Osteoblast (primary cell): ENCODE measurements at regions not wholly inside any gene's neighbourhood (a gene's known extent, or its start where the extent isn't known, plus 50 kb on each side); places are given as distances from the start of the nearest gene placed in this dataset.

ENCODE experiments used
- DNase-seq: peaks from one replicate; pipeline ENCODE4 v3.0.0; 2011; ENCODE audit warnings: low spot score, mixed read lengths; ENCODE audit not compliant: insufficient read length; ENCODE audit errors: missing footprints
- H2AFZ ChIP-seq: 2 replicates; pipeline ENCODE4 v1.6.0; 2011; ENCODE audit warnings: mild to moderate bottlenecking, low read length
- H3K27ac ChIP-seq: 2 replicates; pipeline ENCODE4 v1.5.1; 2011; ENCODE audit warnings: mild to moderate bottlenecking, low read depth, low read length, moderate library complexity
- H3K27me3 ChIP-seq: 2 replicates; pipeline ENCODE4 v1.6.0; 2012; ENCODE audit warnings: mild to moderate bottlenecking, control low read depth, inconsistent platforms, low read length, moderate library complexity; ENCODE audit not compliant: insufficient read depth
- H3K36me3 ChIP-seq: 2 replicates; pipeline ENCODE4 v1.5.1; 2011; ENCODE audit warnings: mild to moderate bottlenecking, low read length, control low read depth, moderate library complexity; ENCODE audit not compliant: insufficient read depth
- H3K4me1 ChIP-seq: 2 replicates; pipeline ENCODE4 v1.5.1; 2011; ENCODE audit warnings: mild to moderate bottlenecking, low read length, control low read depth, moderate library complexity; ENCODE audit not compliant: insufficient read depth
- H3K4me2 ChIP-seq: 2 replicates; pipeline ENCODE4 v1.6.0; 2011; ENCODE audit warnings: mild to moderate bottlenecking, low read length; ENCODE audit not compliant: insufficient read depth
- H3K4me3 ChIP-seq: fragments of 200-600 bp; sonication (generic); 3 replicates; pipeline ENCODE4 v1.5.1; 2012; ENCODE audit warnings: mild to moderate bottlenecking, low read length, inconsistent platforms; ENCODE audit not compliant: insufficient read depth
- H3K79me2 ChIP-seq: 2 replicates; pipeline ENCODE4 v1.6.0; 2012; ENCODE audit warnings: mild to moderate bottlenecking, low read length, control low read depth, inconsistent platforms; ENCODE audit not compliant: insufficient read depth
- H3K9me3 ChIP-seq: 2 replicates; pipeline ENCODE4 v1.5.1; 2011; ENCODE audit warnings: low read depth, low read length, control low read depth
- H4K20me1 ChIP-seq: 2 replicates; pipeline ENCODE4 v1.6.0; 2012; ENCODE audit warnings: mild to moderate bottlenecking, low read length, control low read depth; ENCODE audit not compliant: insufficient read depth
- TF ChIP-seq, protein P1 (sequence below): IDR thresholded peaks from 2 replicates; pipeline ENCODE4 v1.5.1; 2011; ENCODE audit warnings: mild to moderate bottlenecking, low read depth, low read length, moderate library complexity; ENCODE audit errors: extremely low read depth

DNA sequence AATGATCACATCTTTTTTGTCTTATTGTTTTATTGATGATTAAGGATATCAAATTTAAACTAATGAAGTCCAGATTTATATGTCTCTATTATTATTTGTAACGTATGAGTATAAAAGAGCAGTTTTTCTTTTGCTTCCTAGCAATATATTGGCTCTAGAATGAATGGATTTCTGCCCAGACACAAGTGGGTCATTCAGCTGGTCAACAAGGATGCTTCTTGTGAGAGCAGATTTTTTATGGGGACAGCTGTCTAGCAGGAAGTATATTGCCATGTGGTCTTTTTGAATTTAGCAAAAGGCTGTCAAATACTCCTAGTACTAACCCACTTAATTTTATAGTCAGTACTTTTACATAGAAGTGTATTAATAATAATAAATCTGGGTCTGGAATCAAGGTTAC, 1071.1 kb upstream of the FLRT2 start:
- Histone ChIP-seq H3K4me1 (no peaks in the 10 kb centered on the region), H3K79me2 (no peaks in the 10 kb centered on the region), H3K4me2 (no peak overlapping the region), H3K4me3 (no peak overlapping the region), H3K27me3 (no peaks in the 10 kb centered on the region), H3K36me3 (no peaks in the 10 kb centered on the region), H2AFZ (no peak overlapping the region), H3K9me3 (peaks cover 2% of the 10 kb centered on the region), H4K20me1 (no peaks in the 10 kb centered on the region), H3K27ac (no peak overlapping the region)
- DNase-seq, result no peak
- TF ChIP-seq, protein P1, sequence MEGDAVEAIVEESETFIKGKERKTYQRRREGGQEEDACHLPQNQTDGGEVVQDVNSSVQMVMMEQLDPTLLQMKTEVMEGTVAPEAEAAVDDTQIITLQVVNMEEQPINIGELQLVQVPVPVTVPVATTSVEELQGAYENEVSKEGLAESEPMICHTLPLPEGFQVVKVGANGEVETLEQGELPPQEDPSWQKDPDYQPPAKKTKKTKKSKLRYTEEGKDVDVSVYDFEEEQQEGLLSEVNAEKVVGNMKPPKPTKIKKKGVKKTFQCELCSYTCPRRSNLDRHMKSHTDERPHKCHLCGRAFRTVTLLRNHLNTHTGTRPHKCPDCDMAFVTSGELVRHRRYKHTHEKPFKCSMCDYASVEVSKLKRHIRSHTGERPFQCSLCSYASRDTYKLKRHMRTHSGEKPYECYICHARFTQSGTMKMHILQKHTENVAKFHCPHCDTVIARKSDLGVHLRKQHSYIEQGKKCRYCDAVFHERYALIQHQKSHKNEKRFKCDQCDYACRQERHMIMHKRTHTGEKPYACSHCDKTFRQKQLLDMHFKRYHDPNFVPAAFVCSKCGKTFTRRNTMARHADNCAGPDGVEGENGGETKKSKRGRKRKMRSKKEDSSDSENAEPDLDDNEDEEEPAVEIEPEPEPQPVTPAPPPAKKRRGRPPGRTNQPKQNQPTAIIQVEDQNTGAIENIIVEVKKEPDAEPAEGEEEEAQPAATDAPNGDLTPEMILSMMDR, result no peak

DNA sequence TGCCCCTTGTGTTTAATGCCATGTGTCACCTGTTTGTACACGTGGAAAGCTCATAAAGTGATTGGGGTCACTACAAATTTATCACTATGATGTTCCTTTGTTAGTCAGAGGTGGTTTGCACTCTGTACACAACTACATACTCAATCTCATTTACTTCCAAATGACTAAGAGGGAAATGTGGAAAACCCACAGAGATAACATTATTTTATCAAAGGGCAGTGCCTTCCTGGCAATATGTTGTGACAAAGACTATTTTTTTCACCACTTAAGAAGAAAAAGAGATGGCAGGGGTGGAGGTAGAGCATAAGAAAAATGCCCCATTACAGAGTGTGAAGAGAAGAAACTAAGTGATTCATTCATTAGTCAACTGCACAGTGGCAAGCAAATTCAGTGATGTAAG, 1064.1 kb upstream of the FLRT2 start:
- no peak overlapping the region for H3K4me2 ChIP-seq
- H3K27ac ChIP-seq, result no peak overlapping the region
- no peak overlapping the region for H3K4me3 ChIP-seq
- H3K4me1 ChIP-seq, result no peaks in the 10 kb centered on the region
- no peak overlapping the region for H2AFZ ChIP-seq
- H4K20me1 ChIP-seq, result no peaks in the 10 kb centered on the region
- no peaks in the 10 kb centered on the region for H3K27me3 ChIP-seq
- no peaks in the 10 kb centered on the region for H3K79me2 ChIP-seq
- no peaks in the 10 kb centered on the region for H3K36me3 ChIP-seq
- no peaks in the 10 kb centered on the region for H3K9me3 ChIP-seq
- DNase-seq, result no peak
- TF ChIP-seq, protein P1, result no peak

DNA sequence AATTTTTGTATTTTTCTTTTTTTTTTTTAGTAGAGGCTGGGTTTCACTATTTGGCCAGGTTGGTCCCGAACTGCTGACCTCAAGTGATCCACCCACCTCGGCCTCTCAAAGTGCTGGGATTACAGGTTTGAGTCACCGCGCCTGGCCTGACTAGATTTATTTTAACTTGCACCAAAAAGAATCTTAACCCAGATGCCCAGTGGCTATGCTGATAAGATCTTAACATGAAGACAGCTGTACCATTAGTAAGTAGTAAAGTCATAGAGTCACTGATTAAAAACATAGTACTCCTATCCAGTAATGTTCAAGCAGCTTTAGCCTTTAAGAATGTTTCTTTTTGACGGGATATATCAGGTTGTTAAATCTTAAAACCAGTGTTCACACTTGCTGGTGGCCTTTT, 1061.8 kb upstream of the FLRT2 start:
- DNase-seq, result no peak

DNA sequence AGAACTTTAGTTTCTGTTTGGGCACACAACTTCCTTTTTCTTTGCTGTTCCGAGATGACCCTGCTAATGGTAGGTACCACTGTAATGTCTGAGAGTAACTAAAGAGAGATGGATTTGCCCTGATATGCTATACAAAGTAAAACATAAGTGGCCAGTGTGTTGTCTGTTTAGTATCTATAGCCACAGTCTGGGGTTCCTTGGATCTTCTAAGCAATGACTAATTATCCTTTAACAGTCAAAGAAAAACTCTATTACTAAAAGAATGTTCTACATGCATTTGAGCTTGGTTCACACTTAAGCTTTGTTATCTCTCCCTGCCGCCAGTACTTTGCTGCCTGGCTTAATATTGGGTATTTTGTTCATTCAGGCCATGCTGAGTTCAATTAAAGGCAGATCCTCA, 1051.9 kb upstream of the FLRT2 start:
- H3K79me2 ChIP-seq, result no peaks in the 10 kb centered on the region
- H3K4me2 ChIP-seq, result no peak overlapping the region
- no peaks in the 10 kb centered on the region for H3K36me3 ChIP-seq
- no peaks in the 10 kb centered on the region for H3K27me3 ChIP-seq
- no peak overlapping the region for H3K4me3 ChIP-seq
- H2AFZ ChIP-seq, result no peak overlapping the region
- TF ChIP-seq, protein P1, result no peak
- H3K4me1 ChIP-seq, result no peaks in the 10 kb centered on the region
- DNase-seq, result no peak
- no peaks in the 10 kb centered on the region for H4K20me1 ChIP-seq
- H3K9me3 ChIP-seq, result no peaks in the 10 kb centered on the region
- no peak overlapping the region for H3K27ac ChIP-seq

More for the DNA sequence above, 1061.8 kb upstream of the FLRT2 start:
- H2AFZ ChIP-seq, result no peak overlapping the region
- H3K27me3 ChIP-seq, result no peaks in the 10 kb centered on the region
- no peaks in the 10 kb centered on the region for H3K79me2 ChIP-seq
- no peaks in the 10 kb centered on the region for H3K36me3 ChIP-seq
- H4K20me1 ChIP-seq, result no peaks in the 10 kb centered on the region
- H3K4me1 ChIP-seq, result no peaks in the 10 kb centered on the region
- H3K4me3 ChIP-seq, result no peak overlapping the region
- H3K9me3 ChIP-seq, result no peaks in the 10 kb centered on the region
- no peak overlapping the region for H3K4me2 ChIP-seq
- H3K27ac ChIP-seq, result no peak overlapping the region
- TF ChIP-seq, protein P1, result no peak
